SK-N-SH (cell line): ENCODE measurements at regions not wholly inside any gene's neighbourhood (a gene's known extent, or its start where the extent isn't known, plus 50 kb on each side); places are given as distances from the start of the nearest gene placed in this dataset.

Source experiments
- CTCF ChIA-PET: fragments of 300-600, 350-600 bp; formaldehyde crosslinking; extraction: SDS; loops from one replicate; lab custom pipeline; 2021; lab: Yijun Ruan, JAX
- POLR2A ChIA-PET: fragments of 350-600 bp; sonication (Branson Sonifier 250); formaldehyde crosslinking; extraction: SDS; loops from one replicate; lab custom pipeline; 2020; ENCODE audit warnings: antibody characterized with exemption, inconsistent platforms; lab: Yijun Ruan, JAX
- DNase-seq: peaks from one replicate; pipeline ENCODE4 v3.0.0; 2012
- H2AFZ ChIP-seq: fragments of 200-600 bp; sonication (generic); 2 replicates; pipeline ENCODE4 v1.8.1; 2016; ENCODE audit warnings: antibody characterized with exemption, mild to moderate bottlenecking, low read depth
- H3F3A ChIP-seq: fragments of 200-600 bp; sonication (generic); replicated peaks from 2 replicates; pipeline ENCODE3; 2016; ENCODE audit warnings: antibody characterized with exemption, mild to moderate bottlenecking; ENCODE audit not compliant: insufficient read depth
- H3K27ac ChIP-seq, 2 experiments: fragments of 200-500 bp in 1 of 2; fragments of 200-600 bp in 1 of 2; sonication (Bioruptor generic) in 1 of 2; sonication (generic), shearing (Covaris generic) in 1 of 2; 2 replicates each; pipeline versions ENCODE4 v1.5.1 to v1.6.1; 2014 to 2016; ENCODE audit warnings: low read depth in 2 of 2, inconsistent platforms in 1 of 2, low read length in 1 of 2, mild to moderate bottlenecking in 1 of 2, mixed read lengths in 1 of 2
- H3K27me3 ChIP-seq: fragments of 200-600 bp; sonication (generic), shearing (Covaris generic); 2 replicates; pipeline ENCODE4 v1.6.1; 2016; ENCODE audit warnings: mixed run types; ENCODE audit not compliant: insufficient read depth
- H3K36me3 ChIP-seq, 2 experiments: fragments of 200-500 bp in 1 of 2; fragments of 200-600 bp in 1 of 2; sonication (Bioruptor generic) in 1 of 2; sonication (generic) in 1 of 2; replicated peaks in 1 of 2; 2 replicates each; pipeline versions ENCODE3 to v1.5.1; 2014 to 2016; ENCODE audit warnings: low read length in 1 of 2, mild to moderate bottlenecking in 1 of 2; ENCODE audit not compliant: insufficient read depth in 2 of 2, control insufficient read depth in 1 of 2
- H3K4me1 ChIP-seq, 2 experiments: fragments of 200-500 bp in 1 of 2; fragments of 200-600 bp in 1 of 2; sonication (Bioruptor generic) in 1 of 2; sonication (generic), shearing (Covaris generic) in 1 of 2; 2 replicates each; pipeline versions ENCODE4 v1.5.1 to v1.6.1; 2014 to 2016; ENCODE audit warnings: low read depth in 1 of 2, low read length in 1 of 2, mixed run types in 1 of 2; ENCODE audit not compliant: insufficient read depth in 2 of 2, control insufficient read depth in 1 of 2
- H3K4me2 ChIP-seq: fragments of 200-600 bp; sonication (generic), shearing (Covaris generic); 2 replicates; pipeline ENCODE4 v1.6.1; 2017; ENCODE audit warnings: mixed run types
- H3K4me3 ChIP-seq, 2 experiments: fragments of 200-500 bp in 1 of 2; fragments of 200-600 bp in 1 of 2; sonication (Bioruptor generic) in 1 of 2; sonication (generic), shearing (Covaris generic) in 1 of 2; 2 replicates each; pipeline versions ENCODE4 v1.5.1 to v1.8.1; 2014 to 2016; ENCODE audit warnings: low read depth in 2 of 2, inconsistent platforms in 1 of 2, low read length in 1 of 2, mild to moderate bottlenecking in 1 of 2, mixed read lengths in 1 of 2, moderate library complexity in 1 of 2
- H3K79me2 ChIP-seq: fragments of 200-600 bp; sonication (generic); 2 replicates; pipeline ENCODE4 v1.8.1; 2017; ENCODE audit warnings: mild to moderate bottlenecking; ENCODE audit not compliant: insufficient read depth
- H3K9ac ChIP-seq: fragments of 200-600 bp; sonication (generic); 2 replicates; pipeline ENCODE4 v1.6.1; 2017; ENCODE audit warnings: mixed run types
- H3K9me2 ChIP-seq: fragments of 200-600 bp; sonication (generic); 2 replicates; pipeline ENCODE4 v1.6.1; 2017; ENCODE audit warnings: mixed run types
- H3K9me3 ChIP-seq: fragments of 200-600 bp; sonication (generic); 2 replicates; pipeline ENCODE4 v1.6.1; 2017; ENCODE audit warnings: mixed run types, mild to moderate bottlenecking, moderate library complexity
- H4K20me1 ChIP-seq: fragments of 200-600 bp; sonication (generic); 2 replicates; pipeline ENCODE4 v1.6.1; 2017; ENCODE audit warnings: mild to moderate bottlenecking, mixed run types; ENCODE audit not compliant: insufficient read depth
- EP300 ChIP-seq, 2 experiments: IDR thresholded peaks; 2 replicates each; pipeline versions ENCODE4 v1.4.0 to v1.6.1; 2012; ENCODE audit warnings: borderline replicate concordance in 1 of 2, low read depth in 1 of 2, low read length in 1 of 2
- EZH2phosphoT487 ChIP-seq: fragments of 200-600 bp; sonication (generic); IDR thresholded peaks from 2 replicates; pipeline ENCODE4 v1.6.1; 2017; ENCODE audit warnings: low read depth, mixed run types, mild to moderate bottlenecking, antibody characterized with exemption, moderate library complexity, borderline replicate concordance
- FOXM1 ChIP-seq: IDR thresholded peaks from 2 replicates; pipeline ENCODE4 v1.4.0; 2012; ENCODE audit warnings: low read depth, mild to moderate bottlenecking
- GATA2 ChIP-seq: sonication (generic); formaldehyde crosslinking; IDR thresholded peaks from 2 replicates; pipeline ENCODE4 v1.5.0; 2020; ENCODE audit warnings: mild to moderate bottlenecking, missing genetic modification reagents
- JUND ChIP-seq: IDR thresholded peaks from 2 replicates; pipeline ENCODE4 v1.4.0; 2012
- MAX ChIP-seq: IDR thresholded peaks from 2 replicates; pipeline ENCODE4 v1.4.0; 2012; ENCODE audit warnings: low read depth
- MEF2A ChIP-seq: IDR thresholded peaks from 2 replicates; pipeline ENCODE4 v1.4.0; 2012; ENCODE audit warnings: low read depth, borderline replicate concordance
- MXI1 ChIP-seq: IDR thresholded peaks from 2 replicates; pipeline ENCODE4 v1.6.1; 2012; ENCODE audit warnings: mild to moderate bottlenecking, low read depth, low read length, improper control_type of control experiment
- NFIC ChIP-seq: IDR thresholded peaks from 2 replicates; pipeline ENCODE4 v1.4.0; 2012; ENCODE audit warnings: borderline replicate concordance
- NRF1 ChIP-seq: IDR thresholded peaks from 2 replicates; pipeline ENCODE4 v1.6.1; 2012; ENCODE audit warnings: low read depth, mild to moderate bottlenecking, low read length
- RAD21 ChIP-seq: IDR thresholded peaks from 2 replicates; pipeline ENCODE4 v1.6.1; 2012; ENCODE audit warnings: mild to moderate bottlenecking, low read length
- RXRA ChIP-seq: IDR thresholded peaks from 2 replicates; pipeline ENCODE4 v1.4.0; 2012; ENCODE audit warnings: low read depth, mild to moderate bottlenecking, borderline replicate concordance
- SMC3 ChIP-seq: IDR thresholded peaks from 2 replicates; pipeline ENCODE4 v1.6.1; 2012; ENCODE audit warnings: low read depth, low read length, improper control_type of control experiment
- TAF1 ChIP-seq: IDR thresholded peaks from 2 replicates; pipeline ENCODE4 v1.6.1; 2012; ENCODE audit warnings: low read depth, mild to moderate bottlenecking, low read length, moderate library complexity, borderline replicate concordance
- TEAD4 ChIP-seq: IDR thresholded peaks from 2 replicates; pipeline ENCODE4 v1.4.0; 2012; ENCODE audit warnings: mild to moderate bottlenecking, borderline replicate concordance; ENCODE audit not compliant: insufficient read depth
- ZBTB33 ChIP-seq: IDR thresholded peaks from 2 replicates; pipeline ENCODE4 v1.4.0; 2012; ENCODE audit warnings: low read depth, borderline replicate concordance
- WGBS: methylation state at CpG from one replicate; pipeline ENCODE4 v1.1.6; 2017; ENCODE audit warnings: low lambda C conversion rate; 5-methylcytosine and 5-hydroxymethylcytosine counted together

- Histone ChIP-seq H4K20me1 (no peaks in the 10 kb centered on the region), H3K4me3 (no peak overlapping the region)
Measured at GRCh38 chr1:34602907-34603306, 151.9 kb upstream of the GJB5 start.

GRCh38 chr1:34603594-34603993 is 151.3 kb upstream of the GJB5 start:
- H3K9ac ChIP-seq: no peak overlapping the region
- no peaks in the 10 kb centered on the region for H3K36me3 ChIP-seq
- no peaks in the 10 kb centered on the region for H3K79me2 ChIP-seq
- H3K27me3 ChIP-seq: no peaks in the 10 kb centered on the region
- H3K4me1 ChIP-seq: no peaks in the 10 kb centered on the region
- no peak overlapping the region for H3K4me3 ChIP-seq
- H4K20me1 ChIP-seq: no peaks in the 10 kb centered on the region
- 11% methylated on average over 2 of the region's 2 CpGs for WGBS
- TF ChIP-seq NFIC (no peak), EZH2phosphoT487 (no peak), MAX (no peak), SMC3 (no peak), EP300 (IDR thresholded peaks at IDR 0.05; ENCODE audit: borderline replicate concordance in 1 of 2, low read depth in 1 of 2, low read length in 1 of 2) (no peak), MEF2A (no peak), TEAD4 (no peak), FOXM1 (no peak), RAD21 (no peak), RXRA (no peak), MXI1 (no peak), NRF1 (no peak), TAF1 (no peak)
- no peak overlapping the region for H2AFZ ChIP-seq
- CTCF ChIA-PET: interaction anchor here (0.7 to 3.1 kb wide), 4 partner anchors 12 to 971 kb away, joined by 3 to 14 read pairs (median 3); no protein-coding TSS in a partner anchor
- no peak for DNase-seq
- H3K4me2 ChIP-seq: no peak overlapping the region
- POLR2A ChIA-PET: no interaction called here
- no peaks in the 10 kb centered on the region for H3K9me2 ChIP-seq
- no peaks in the 10 kb centered on the region for H3K9me3 ChIP-seq
- H3F3A ChIP-seq: no peaks in the 10 kb centered on the region
- H3K27ac ChIP-seq: no peak overlapping the region

More at GRCh38 chr1:34602907-34603306, 151.9 kb upstream of the GJB5 start:
- CTCF ChIA-PET: interaction anchor here (1.7 to 3.1 kb wide), 3 partner anchors 140 to 970 kb away, joined by 3 to 14 read pairs (median 10); no protein-coding TSS in a partner anchor
- TF ChIP-seq MEF2A (no peak), GATA2 (CRISPR knock-in tag) (no peak), JUND (no peak), ZBTB33 (no peak)
- no peak for DNase-seq
- Histone ChIP-seq H3K4me1 (no peaks in the 10 kb centered on the region), H3K79me2 (no peaks in the 10 kb centered on the region), H3K27me3 (no peaks in the 10 kb centered on the region), H3K9me2 (no peaks in the 10 kb centered on the region), H3K9me3 (no peaks in the 10 kb centered on the region), H3F3A (no peaks in the 10 kb centered on the region), H3K4me2 (no peak overlapping the region), H3K27ac (no peak overlapping the region), H3K36me3 (no peaks in the 10 kb centered on the region), H2AFZ (no peak overlapping the region), H3K9ac (no peak overlapping the region)
- WGBS: 27% methylated on average over 6 of the region's 6 CpGs
- POLR2A ChIA-PET: no interaction called here
